ENCODE measurements at regions not wholly inside any gene's neighbourhood (a gene's known extent, or its start where the extent isn't known, plus 50 kb on each side); places are given as distances from the start of the nearest gene placed in this dataset.

GRCh38 chr10:2619472-2619871, 447.9 kb upstream of the PFKP start:
- intact Hi-C loops (cut with DNase I), result no loop called here
- H3K4me1 ChIP-seq, result no peaks in the 10 kb centered on the region
- ATAC-seq (no peak), DNase-seq (no peak)
- no peaks in the 10 kb centered on the region for H3K36me3 ChIP-seq
- no peak overlapping the region for H3K27ac ChIP-seq
- TF ChIP-seq, protein P1, sequence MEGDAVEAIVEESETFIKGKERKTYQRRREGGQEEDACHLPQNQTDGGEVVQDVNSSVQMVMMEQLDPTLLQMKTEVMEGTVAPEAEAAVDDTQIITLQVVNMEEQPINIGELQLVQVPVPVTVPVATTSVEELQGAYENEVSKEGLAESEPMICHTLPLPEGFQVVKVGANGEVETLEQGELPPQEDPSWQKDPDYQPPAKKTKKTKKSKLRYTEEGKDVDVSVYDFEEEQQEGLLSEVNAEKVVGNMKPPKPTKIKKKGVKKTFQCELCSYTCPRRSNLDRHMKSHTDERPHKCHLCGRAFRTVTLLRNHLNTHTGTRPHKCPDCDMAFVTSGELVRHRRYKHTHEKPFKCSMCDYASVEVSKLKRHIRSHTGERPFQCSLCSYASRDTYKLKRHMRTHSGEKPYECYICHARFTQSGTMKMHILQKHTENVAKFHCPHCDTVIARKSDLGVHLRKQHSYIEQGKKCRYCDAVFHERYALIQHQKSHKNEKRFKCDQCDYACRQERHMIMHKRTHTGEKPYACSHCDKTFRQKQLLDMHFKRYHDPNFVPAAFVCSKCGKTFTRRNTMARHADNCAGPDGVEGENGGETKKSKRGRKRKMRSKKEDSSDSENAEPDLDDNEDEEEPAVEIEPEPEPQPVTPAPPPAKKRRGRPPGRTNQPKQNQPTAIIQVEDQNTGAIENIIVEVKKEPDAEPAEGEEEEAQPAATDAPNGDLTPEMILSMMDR (IDR thresholded peaks at IDR 0.05), result peak in 2 of 4 donors; percentile 5 to 13
- no peak for TF ChIP-seq POLR2A (IDR thresholded peaks at IDR 0.05)
- no peaks in the 10 kb centered on the region for H3K9me3 ChIP-seq
- no peaks in the 10 kb centered on the region for H3K27me3 ChIP-seq
- WGBS (ENCODE audit: insufficient coverage, low coverage, low lambda C conversion rate, missing lambda C conversion rate), result 34% methylated on average over 4 of the region's 4 CpGs
- no peak overlapping the region for H3K4me3 ChIP-seq

DNA sequence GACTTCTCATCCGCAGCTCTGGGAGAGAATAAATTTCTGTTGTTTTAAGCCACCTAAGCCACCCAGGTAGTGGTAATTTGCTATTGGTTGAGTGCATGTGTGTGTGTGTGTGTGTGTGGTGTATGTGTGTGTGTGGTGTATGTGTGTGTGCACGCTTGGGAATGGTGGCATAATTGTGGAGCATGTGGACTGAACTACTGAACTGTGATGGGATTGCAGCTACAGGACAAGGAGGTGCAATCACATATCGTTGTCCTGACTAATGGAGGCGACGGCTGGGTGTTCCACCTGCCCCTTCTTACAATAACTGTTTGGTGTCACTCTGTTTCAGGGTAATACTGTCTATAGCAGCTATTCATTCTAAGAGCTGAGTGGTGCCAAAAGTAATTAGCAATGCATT, 448.7 kb upstream of the PFKP start:
- no peak for ATAC-seq
- Histone ChIP-seq H3K4me3 (no peak overlapping the region), H3K36me3 (no peaks in the 10 kb centered on the region), H3K27me3 (no peaks in the 10 kb centered on the region), H3K9me3 (no peaks in the 10 kb centered on the region), H3K27ac (no peak overlapping the region), H3K4me1 (no peaks in the 10 kb centered on the region)
- DNase-seq, result no peak
- TF ChIP-seq, protein P1 (IDR thresholded peaks at IDR 0.05), result no peak
- no peak for TF ChIP-seq POLR2A (IDR thresholded peaks at IDR 0.05)
- intact Hi-C loops (cut with DNase I), result no loop called here
- 30% methylated on average over 2 of the region's 5 CpGs for WGBS (ENCODE audit: insufficient coverage, low coverage, low lambda C conversion rate, missing lambda C conversion rate)

GRCh38 chr10:2616215-2616614, 451.1 kb upstream of the PFKP start:
- ATAC-seq (no peak), DNase-seq (no peak)
- Histone ChIP-seq H3K4me3 (no peak overlapping the region), H3K36me3 (no peaks in the 10 kb centered on the region), H3K27ac (no peak overlapping the region), H3K9me3 (no peaks in the 10 kb centered on the region), H3K27me3 (no peaks in the 10 kb centered on the region), H3K4me1 (no peaks in the 10 kb centered on the region)
- no peak for TF ChIP-seq POLR2A (IDR thresholded peaks at IDR 0.05)
- TF ChIP-seq, protein P1 (IDR thresholded peaks at IDR 0.05), result no peak
- intact Hi-C loops (cut with DNase I), result no loop called here
- WGBS (ENCODE audit: insufficient coverage, low coverage, low lambda C conversion rate, missing lambda C conversion rate), result 37% methylated on average over 3 of the region's 3 CpGs

- Histone ChIP-seq H3K9me3 (no peaks in the 10 kb centered on the region), H3K36me3 (no peaks in the 10 kb centered on the region), H3K27ac (no peak overlapping the region), H3K27me3 (no peaks in the 10 kb centered on the region), H3K4me1 (no peaks in the 10 kb centered on the region), H3K4me3 (no peak overlapping the region)
- DNase-seq (no peak), ATAC-seq (no peak)
- intact Hi-C loops (cut with DNase I), result no loop called here
- TF ChIP-seq, protein P1 (IDR thresholded peaks at IDR 0.05), result no peak
- no peak for TF ChIP-seq POLR2A (IDR thresholded peaks at IDR 0.05)
- 35% methylated on average over 4 of the region's 4 CpGs for WGBS (ENCODE audit: insufficient coverage, low coverage, low lambda C conversion rate, missing lambda C conversion rate)
Measured at GRCh38 chr10:2611603-2612002, 455.7 kb upstream of the PFKP start.

GRCh38 chr10:2610946-2611345, 456.4 kb upstream of the PFKP start:
- no peaks in the 10 kb centered on the region for H3K9me3 ChIP-seq
- no peaks in the 10 kb centered on the region for H3K27me3 ChIP-seq
- WGBS (ENCODE audit: insufficient coverage, low coverage, low lambda C conversion rate, missing lambda C conversion rate), result 40% methylated on average over 5 of the region's 5 CpGs
- no peaks in the 10 kb centered on the region for H3K4me1 ChIP-seq
- no peak overlapping the region for H3K4me3 ChIP-seq
- TF ChIP-seq POLR2A (IDR thresholded peaks at IDR 0.05), result no peak
- TF ChIP-seq, protein P1 (IDR thresholded peaks at IDR 0.05), result no peak
- H3K36me3 ChIP-seq, result no peaks in the 10 kb centered on the region
- ATAC-seq (no peak), DNase-seq (no peak)
- intact Hi-C loops (cut with DNase I), result no loop called here
- no peak overlapping the region for H3K27ac ChIP-seq

Measured in right lobe of liver (tissue), 6 donors.